Keratinocyte (primary cell): ENCODE measurements at regions not wholly inside any gene's neighbourhood (a gene's known extent, or its start where the extent isn't known, plus 50 kb on each side); places are given as distances from the start of the nearest gene placed in this dataset.

Experiments used
- DNase-seq: peaks from one replicate; pipeline ENCODE4 v3.0.0-alpha.2; 2011; ENCODE audit warnings: low read depth, missing footprints, low spot score
- FAIRE-seq: peaks from 2 replicates; lab custom pipeline; 2011; peaks lifted over from hg19 to GRCh38; lab: Jason Lieb, UNC
- H2AFZ ChIP-seq: 2 replicates; pipeline ENCODE4 v1.6.0; 2012; ENCODE audit warnings: low read length, control low read depth, inconsistent platforms; ENCODE audit not compliant: control insufficient read depth
- H3K27ac ChIP-seq: 2 replicates; pipeline ENCODE4 v1.5.1; 2011; ENCODE audit warnings: low read length; ENCODE audit not compliant: control insufficient read depth, insufficient read depth
- H3K27me3 ChIP-seq: 3 replicates; pipeline ENCODE4 v1.6.0; 2011; ENCODE audit warnings: low read length; ENCODE audit not compliant: control insufficient read depth, insufficient read depth; ENCODE audit errors: extremely low read depth
- H3K36me3 ChIP-seq, 2 experiments: 2 replicates in 1 of 2; 3 replicates in 1 of 2; pipeline ENCODE4 v1.5.1; 2011; ENCODE audit warnings: low read length in 2 of 2, mild to moderate bottlenecking in 1 of 2; ENCODE audit not compliant: control insufficient read depth in 2 of 2, insufficient read depth in 2 of 2; ENCODE audit errors: extremely low read depth in 1 of 2
- H3K4me1 ChIP-seq: 3 replicates; pipeline ENCODE4 v1.5.1; 2011; ENCODE audit warnings: low read length; ENCODE audit not compliant: control insufficient read depth, insufficient read depth; ENCODE audit errors: extremely low read depth
- H3K4me2 ChIP-seq: 3 replicates; pipeline ENCODE4 v1.6.0; 2011; ENCODE audit warnings: low read depth, low read length; ENCODE audit not compliant: control insufficient read depth, insufficient read depth; ENCODE audit errors: extremely low read depth
- H3K4me3 ChIP-seq, 3 experiments: fragments of 200-600 bp in 1 of 3; sonication (generic) in 1 of 3; 2 replicates in 2 of 3; 3 replicates in 1 of 3; pipeline ENCODE4 v1.5.1; 2011 to 2016; ENCODE audit warnings: low read length in 3 of 3, mild to moderate bottlenecking in 3 of 3, control low read depth in 2 of 3, inconsistent platforms in 1 of 3, low read depth in 1 of 3, mixed read lengths in 1 of 3, mixed run types in 1 of 3, moderate library complexity in 1 of 3; ENCODE audit not compliant: control insufficient read depth in 2 of 3, insufficient read depth in 2 of 3; ENCODE audit errors: extremely low read depth in 1 of 3
- H3K79me2 ChIP-seq: 2 replicates; pipeline ENCODE4 v1.6.0; 2012; ENCODE audit warnings: low read length; ENCODE audit not compliant: control insufficient read depth, insufficient read depth
- H3K9ac ChIP-seq: 3 replicates; pipeline ENCODE4 v1.6.0; 2011; ENCODE audit warnings: low read length; ENCODE audit not compliant: control insufficient read depth, insufficient read depth; ENCODE audit errors: extremely low read depth
- H3K9me1 ChIP-seq: 3 replicates; pipeline ENCODE4 v1.6.0; 2011; ENCODE audit warnings: low read length; ENCODE audit not compliant: control insufficient read depth, insufficient read depth; ENCODE audit errors: extremely low read depth
- H3K9me3 ChIP-seq: 2 replicates; pipeline ENCODE4 v1.5.1; 2012; ENCODE audit warnings: low read depth, low read length; ENCODE audit not compliant: control insufficient read depth
- H4K20me1 ChIP-seq: 3 replicates; pipeline ENCODE4 v1.6.0; 2011; ENCODE audit warnings: low read length; ENCODE audit not compliant: control insufficient read depth, insufficient read depth; ENCODE audit errors: extremely low read depth
- CTCF ChIP-seq, 3 experiments: IDR thresholded peaks in 1 of 3; conservative IDR thresholded peaks in 1 of 3; optimal IDR thresholded peaks in 1 of 3; 2 replicates in 2 of 3; 3 replicates in 1 of 3; pipeline versions ENCODE3 to v1.5.1; 2011; ENCODE audit warnings: low read length in 3 of 3, mild to moderate bottlenecking in 3 of 3, moderate library complexity in 2 of 3, control low read depth in 1 of 3, inconsistent platforms in 1 of 3; ENCODE audit not compliant: insufficient read depth in 2 of 3; ENCODE audit errors: extremely low read depth in 1 of 3
- EZH2 ChIP-seq: IDR thresholded peaks from one replicate; pipeline ENCODE4 v1.6.1; 2012; ENCODE audit warnings: inconsistent platforms, mild to moderate bottlenecking, low read length, moderate library complexity
- dilution Hi-C: fragments of 300-500 bp; cut with MboI; formaldehyde crosslinking; loops from one replicate; pipeline ENCODE4 v1.7.0; 2020; ENCODE audit warnings: low sequenced_read_pairs; ENCODE audit not compliant: extremely low pct_ligation_motif_present

- no peaks in the 10 kb centered on the region for H3K9me1 ChIP-seq
- FAIRE-seq (no peak), DNase-seq (no peak)
- H3K79me2 ChIP-seq = no peaks in the 10 kb centered on the region
- H3K4me2 ChIP-seq = no peak overlapping the region
- no peaks in the 10 kb centered on the region for H3K27me3 ChIP-seq
- no peaks in the 10 kb centered on the region for H3K36me3 ChIP-seq
- no peak overlapping the region for H3K27ac ChIP-seq
- dilution Hi-C loops = no loop called here
- H3K4me3 ChIP-seq = no peak overlapping the region
- TF ChIP-seq EZH2 = no peak
- TF ChIP-seq CTCF (optimal IDR thresholded peaks at IDR 0.05 in 1 of 3, IDR thresholded peaks at IDR 0.05 in 1 of 3, conservative IDR thresholded peaks at IDR 0.05 in 1 of 3; ENCODE audit: extremely low read depth in 1 of 3, insufficient read depth in 2 of 3, low read length in 3 of 3) = no peak
- no peak overlapping the region for H2AFZ ChIP-seq
- H4K20me1 ChIP-seq = no peaks in the 10 kb centered on the region
- peaks cover 7% of the 10 kb centered on the region for H3K9me3 ChIP-seq
- H3K9ac ChIP-seq = no peak overlapping the region
- H3K4me1 ChIP-seq = no peaks in the 10 kb centered on the region
Measured at GRCh38 chr11:70578371-70578770, 180.0 kb downstream of the CTTN start.

GRCh38 chr11:70578831-70579230 lies 180.5 kb downstream of the CTTN start:
- Histone ChIP-seq H3K4me2 (no peak overlapping the region), H3K36me3 (no peaks in the 10 kb centered on the region), H3K27me3 (no peaks in the 10 kb centered on the region), H3K9me1 (no peaks in the 10 kb centered on the region), H4K20me1 (no peaks in the 10 kb centered on the region), H3K79me2 (no peaks in the 10 kb centered on the region), H3K9ac (no peak overlapping the region), H3K9me3 (peaks cover 7% of the 10 kb centered on the region), H3K4me1 (no peaks in the 10 kb centered on the region), H2AFZ (no peak overlapping the region), H3K4me3 (no peak overlapping the region), H3K27ac (no peak overlapping the region)
- no peak for FAIRE-seq
- TF ChIP-seq CTCF (optimal IDR thresholded peaks at IDR 0.05 in 1 of 3, IDR thresholded peaks at IDR 0.05 in 1 of 3, conservative IDR thresholded peaks at IDR 0.05 in 1 of 3; ENCODE audit: extremely low read depth in 1 of 3, insufficient read depth in 2 of 3, low read length in 3 of 3) (no peak), EZH2 (no peak)
- dilution Hi-C loops = no loop called here
- DNase-seq = no peak
